ELR (cell line): ENCODE measurements at regions not wholly inside any gene's neighbourhood (a gene's known extent, or its start where the extent isn't known, plus 50 kb on each side); places are given as distances from the start of the nearest gene placed in this dataset.
"Not testable (repeated sequence)": the region's sequence is repeated elsewhere in the genome, so short reads cannot be mapped to it uniquely, and the experiment has no call there.

Source experiments
- DNase-seq: peaks from one replicate; pipeline ENCODE4 v3.0.0-alpha.2; 2015; ENCODE audit warnings: low read depth

GRCh38 chrX:1059576-1060561 lies 152.6 kb downstream of the CRLF2 start:
- no peak for DNase-seq

GRCh38 chrX:1053600-1053999 lies 158.8 kb downstream of the CRLF2 start:
- DNase-seq = not testable (repeated sequence)

- DNase-seq = no peak
Measured at GRCh38 chrX:1053072-1053471, 159.4 kb downstream of the CRLF2 start.

- DNase-seq = no peak
Measured at GRCh38 chrX:1052021-1052420, 160.4 kb downstream of the CRLF2 start.

GRCh38 chrX:1051421-1051820 lies 161.0 kb downstream of the CRLF2 start:
- DNase-seq = no peak

GRCh38 chrX:1045680-1046314 lies 166.7 kb downstream of the CRLF2 start:
- no peak for DNase-seq

- DNase-seq = no peak
Measured at GRCh38 chrX:1041091-1041490, 171.4 kb downstream of the CRLF2 start.

GRCh38 chrX:1035931-1036330 lies 176.5 kb downstream of the CRLF2 start:
- DNase-seq = not testable (repeated sequence)

- no peak for DNase-seq
Measured at GRCh38 chrX:1035206-1035605, 177.2 kb downstream of the CRLF2 start.

- DNase-seq = no peak
Measured at GRCh38 chrX:1034717-1035116, 177.7 kb downstream of the CRLF2 start.

GRCh38 chrX:1031521-1032430 lies 180.7 kb downstream of the CRLF2 start:
- DNase-seq = no peak

- no peak for DNase-seq
Measured at GRCh38 chrX:1029494-1029893, 183.0 kb downstream of the CRLF2 start.

- DNase-seq = no peak
Measured at GRCh38 chrX:1027680-1028079, 184.8 kb downstream of the CRLF2 start.

GRCh38 chrX:1027133-1027532 lies 185.3 kb downstream of the CRLF2 start:
- no peak for DNase-seq

GRCh38 chrX:1026263-1027015 lies 186.0 kb downstream of the CRLF2 start:
- DNase-seq = no peak

- DNase-seq = no peak
Measured at GRCh38 chrX:1025413-1025812, 187.0 kb downstream of the CRLF2 start.

- DNase-seq = no peak
Measured at GRCh38 chrX:1023676-1024075, 188.8 kb downstream of the CRLF2 start.

GRCh38 chrX:1021314-1021993 lies 191.0 kb downstream of the CRLF2 start:
- not testable (repeated sequence) for DNase-seq

GRCh38 chrX:1020634-1021166 lies 191.7 kb downstream of the CRLF2 start:
- no peak for DNase-seq

- DNase-seq = not testable (repeated sequence)
Measured at GRCh38 chrX:1016926-1017325, 195.5 kb downstream of the CRLF2 start.

GRCh38 chrX:1016281-1016680 lies 196.2 kb downstream of the CRLF2 start:
- DNase-seq = not testable (repeated sequence)
